OCI-LY7 (cell line): ENCODE measurements at regions not wholly inside any gene's neighbourhood (a gene's known extent, or its start where the extent isn't known, plus 50 kb on each side); places are given as distances from the start of the nearest gene placed in this dataset.

Experiments used
- BruUV-seq: library from RNA; stranded (reverse); fragments of 400-500 nt; replicated peaks from 2 replicates; lab custom pipeline; 2021; lab: Mats Ljungman, UMichigan
- CTCF ChIA-PET: fragments of 300-600 bp; sonication (Branson Sonifier 250); formaldehyde crosslinking; loops from one replicate; lab custom pipeline; 2022; ENCODE audit warnings: antibody characterized with exemption; ENCODE audit not compliant: unreplicated experiment; lab: Charles Lee
- POLR2A ChIA-PET: fragments of 300-600 bp; sonication (Branson Sonifier 250); formaldehyde crosslinking; loops from one replicate; lab custom pipeline; 2022; ENCODE audit warnings: antibody characterized with exemption; lab: Charles Lee
- DNase-seq: peaks from one replicate; pipeline ENCODE4 v3.0.0-alpha.2; 2015; ENCODE audit warnings: low spot score
- H2AFZ ChIP-seq: fragments of 200-600 bp; sonication (generic), shearing (Covaris generic); 2 replicates; pipeline ENCODE4 v1.6.1; 2014; ENCODE audit warnings: mild to moderate bottlenecking, antibody characterized with exemption, low read length, moderate library complexity
- H3K27ac ChIP-seq: fragments of 200-600 bp; sonication (generic); 2 replicates; pipeline ENCODE4 v1.5.1; 2014; ENCODE audit warnings: mixed run types, low read depth, mild to moderate bottlenecking, moderate library complexity, low read length, inconsistent platforms; ENCODE audit not compliant: poor library complexity, severe bottlenecking
- H3K36me3 ChIP-seq: fragments of 200-600 bp; sonication (generic); 2 replicates; pipeline ENCODE4 v1.6.1; 2014; ENCODE audit warnings: mild to moderate bottlenecking, antibody characterized with exemption, low read length, moderate library complexity, mixed read lengths; ENCODE audit not compliant: insufficient read depth
- H3K4me1 ChIP-seq: fragments of 200-600 bp; sonication (generic); 2 replicates; pipeline ENCODE4 v1.5.1; 2014; ENCODE audit warnings: mild to moderate bottlenecking, low read length; ENCODE audit not compliant: insufficient read depth, poor library complexity, severe bottlenecking
- H3K4me2 ChIP-seq: fragments of 200-600 bp; sonication (generic); 2 replicates; pipeline ENCODE4 v1.6.1; 2014; ENCODE audit warnings: mild to moderate bottlenecking, low read length
- H3K4me3 ChIP-seq: fragments of 200-600 bp; sonication (generic); 2 replicates; pipeline ENCODE4 v1.5.1; 2014; ENCODE audit warnings: mild to moderate bottlenecking, low read depth, low read length; ENCODE audit not compliant: poor library complexity, severe bottlenecking
- H3K79me2 ChIP-seq: fragments of 200-600 bp; sonication (generic); 2 replicates; pipeline ENCODE4 v1.6.1; 2016; ENCODE audit warnings: low read depth, mild to moderate bottlenecking, low read length, moderate library complexity, mixed read lengths; ENCODE audit not compliant: insufficient read depth
- H3K9me2 ChIP-seq: fragments of 200-600 bp; sonication (generic); 2 replicates; pipeline ENCODE4 v1.6.1; 2016; ENCODE audit warnings: mild to moderate bottlenecking, low read length, mixed read lengths; ENCODE audit not compliant: insufficient read depth
- H3K9me3 ChIP-seq: fragments of 200-600 bp; sonication (generic); 2 replicates; pipeline ENCODE4 v1.6.1; 2014; ENCODE audit warnings: mild to moderate bottlenecking, mixed run types, low read length, mixed read lengths
- H4K20me1 ChIP-seq: fragments of 200-600 bp; sonication (generic); 2 replicates; pipeline ENCODE4 v1.6.1; 2014; ENCODE audit warnings: mild to moderate bottlenecking, antibody characterized with exemption, low read length, moderate library complexity, mixed read lengths; ENCODE audit not compliant: insufficient read depth
- EZH2phosphoT487 ChIP-seq: fragments of 200-600 bp; sonication (generic); IDR thresholded peaks from 2 replicates; pipeline ENCODE4 v1.6.1; 2018; ENCODE audit warnings: low read depth, borderline replicate concordance, mild to moderate bottlenecking, mixed run types, antibody characterized with exemption, low read length, moderate library complexity, mixed read lengths
- intact Hi-C: fragments of 100-400 bp; cut with micrococcal nuclease; formaldehyde crosslinking; loops from one replicate; pipeline ENCODE4 v1.10.0; 2022; ENCODE audit not compliant: unreplicated experiment
- TF ChIP-seq, protein P1 (sequence below): fragments of 200-600 bp; sonication (generic); conservative IDR thresholded peaks from 2 replicates; pipeline ENCODE4 v1.5.1; 2014; ENCODE audit warnings: mild to moderate bottlenecking, antibody characterized with exemption, low read length, moderate library complexity, mixed read lengths

DNA sequence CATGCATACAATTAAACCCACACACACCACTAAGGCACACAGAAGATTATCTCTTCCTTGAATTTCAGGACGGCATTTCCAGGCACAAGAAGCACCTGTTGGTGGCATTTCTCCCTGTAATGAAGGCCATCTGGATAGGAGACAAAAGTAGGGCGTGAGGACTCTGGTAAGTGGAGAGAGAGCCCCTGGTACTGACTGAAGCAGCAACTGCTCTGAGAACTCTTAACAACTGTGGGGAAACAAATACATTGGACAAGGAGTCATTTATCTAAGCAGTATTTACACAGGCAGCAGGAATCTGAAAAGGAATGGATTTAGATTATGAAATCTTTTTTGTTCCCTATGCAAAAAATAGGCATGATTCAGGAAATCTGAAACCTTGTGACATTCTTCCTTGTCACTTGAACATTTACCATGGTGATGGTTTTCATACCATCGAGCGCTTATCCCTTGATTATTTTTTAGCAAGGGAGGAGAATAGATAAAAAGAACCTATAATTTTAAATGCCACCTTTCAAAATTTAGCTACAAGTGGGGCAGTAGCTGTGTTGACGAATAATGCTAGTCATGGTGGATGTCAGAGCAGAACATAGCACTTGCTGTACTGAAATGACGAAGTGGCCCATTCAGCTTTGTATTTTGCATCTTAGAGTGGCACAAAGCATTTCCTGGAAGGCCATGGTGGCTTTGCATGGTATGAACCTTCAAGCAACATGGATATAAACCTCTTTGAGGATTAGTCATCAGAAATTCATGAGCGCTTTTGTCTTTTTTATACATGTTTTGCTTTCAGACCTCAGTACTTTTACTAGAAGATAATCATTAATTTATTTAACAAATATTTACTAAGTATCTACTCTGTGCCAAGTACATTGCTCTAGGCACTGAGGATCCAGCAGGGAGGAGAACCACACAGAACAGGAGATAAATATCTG, 362.0 kb downstream of the ADGRL2 start:
- TF ChIP-seq, protein P1, sequence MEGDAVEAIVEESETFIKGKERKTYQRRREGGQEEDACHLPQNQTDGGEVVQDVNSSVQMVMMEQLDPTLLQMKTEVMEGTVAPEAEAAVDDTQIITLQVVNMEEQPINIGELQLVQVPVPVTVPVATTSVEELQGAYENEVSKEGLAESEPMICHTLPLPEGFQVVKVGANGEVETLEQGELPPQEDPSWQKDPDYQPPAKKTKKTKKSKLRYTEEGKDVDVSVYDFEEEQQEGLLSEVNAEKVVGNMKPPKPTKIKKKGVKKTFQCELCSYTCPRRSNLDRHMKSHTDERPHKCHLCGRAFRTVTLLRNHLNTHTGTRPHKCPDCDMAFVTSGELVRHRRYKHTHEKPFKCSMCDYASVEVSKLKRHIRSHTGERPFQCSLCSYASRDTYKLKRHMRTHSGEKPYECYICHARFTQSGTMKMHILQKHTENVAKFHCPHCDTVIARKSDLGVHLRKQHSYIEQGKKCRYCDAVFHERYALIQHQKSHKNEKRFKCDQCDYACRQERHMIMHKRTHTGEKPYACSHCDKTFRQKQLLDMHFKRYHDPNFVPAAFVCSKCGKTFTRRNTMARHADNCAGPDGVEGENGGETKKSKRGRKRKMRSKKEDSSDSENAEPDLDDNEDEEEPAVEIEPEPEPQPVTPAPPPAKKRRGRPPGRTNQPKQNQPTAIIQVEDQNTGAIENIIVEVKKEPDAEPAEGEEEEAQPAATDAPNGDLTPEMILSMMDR: no peak
- no peak for TF ChIP-seq EZH2phosphoT487
- H3K79me2 ChIP-seq: no peaks in the 10 kb centered on the region
- no peaks in the 10 kb centered on the region for H3K36me3 ChIP-seq
- DNase-seq: no peak
- CTCF ChIA-PET: no interaction called here
- BruUV-seq: no TSS peak
- H3K4me2 ChIP-seq: no peak overlapping the region
- H2AFZ ChIP-seq: no peak overlapping the region; the same call in 1 of the 2 replicates
- no peak overlapping the region for H3K4me3 ChIP-seq
- peaks cover 4% of the 10 kb centered on the region; the same call in 1 of the 2 replicates for H3K9me2 ChIP-seq
- H3K27ac ChIP-seq: no peak overlapping the region
- no peaks in the 10 kb centered on the region for H3K4me1 ChIP-seq
- POLR2A ChIA-PET: interaction anchor here (0.6 kb wide), 3 partner anchors 33 to 358 kb away, joined by 3 read pairs; no protein-coding TSS in a partner anchor
- no peaks in the 10 kb centered on the region for H4K20me1 ChIP-seq
- no peaks in the 10 kb centered on the region for H3K9me3 ChIP-seq
- intact Hi-C loops: no loop called here

DNA sequence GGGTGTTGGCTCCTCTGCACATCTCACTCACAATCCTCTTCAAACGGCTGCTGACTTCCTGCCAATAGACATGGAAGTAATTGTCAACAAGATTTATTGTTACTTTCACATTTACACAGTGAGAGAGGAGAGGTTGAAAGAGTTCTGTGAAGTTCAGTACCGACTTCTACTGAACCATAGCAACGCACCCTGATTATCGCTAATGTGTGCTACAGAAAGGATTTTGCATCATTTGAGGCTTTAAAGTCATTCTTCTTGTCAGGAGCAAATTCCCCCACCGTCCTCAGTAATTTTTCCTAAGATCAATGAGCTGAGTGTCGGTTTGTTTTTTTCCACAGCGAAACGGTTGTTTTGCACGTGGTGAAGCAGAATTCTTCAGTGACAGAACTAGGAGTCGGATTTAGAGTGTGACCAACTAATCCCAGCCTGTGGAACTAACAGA, 361.0 kb downstream of the ADGRL2 start:
- Histone ChIP-seq H3K27ac (no peak overlapping the region), H4K20me1 (no peaks in the 10 kb centered on the region), H3K9me2 (peaks cover 4% of the 10 kb centered on the region; the same call in 1 of the 2 replicates), H2AFZ (no peak overlapping the region), H3K79me2 (no peaks in the 10 kb centered on the region), H3K4me1 (no peaks in the 10 kb centered on the region), H3K4me3 (no peak overlapping the region), H3K9me3 (no peaks in the 10 kb centered on the region), H3K4me2 (no peak overlapping the region), H3K36me3 (no peaks in the 10 kb centered on the region)
- POLR2A ChIA-PET: interaction anchor here (0.6 kb wide), 2 partner anchors 34 to 357 kb away, joined by 3 read pairs; no protein-coding TSS in a partner anchor
- CTCF ChIA-PET: no interaction called here
- intact Hi-C loops: no loop called here
- BruUV-seq: no TSS peak
- no peak for TF ChIP-seq EZH2phosphoT487
- TF ChIP-seq, protein P1: no peak
- DNase-seq: no peak
